ENCODE measurements at regions not wholly inside any gene's neighbourhood (a gene's known extent, or its start where the extent isn't known, plus 50 kb on each side); places are given as distances from the start of the nearest gene placed in this dataset.

- TF ChIP-seq RXRA (IDR thresholded peaks at IDR 0.05; ENCODE audit: borderline replicate concordance, low read depth) = no peak
- TF ChIP-seq FOSL2 (IDR thresholded peaks at IDR 0.05; ENCODE audit: borderline replicate concordance, low read depth) = no peak
- no peak for TF ChIP-seq RAD21 (IDR thresholded peaks at IDR 0.05; ENCODE audit: low read length)
Measured at GRCh38 chr12:54700849-54701248, 52.7 kb upstream of the DCD start (continued).

GRCh38 chr12:54700301-54700700 is 52.1 kb upstream of the DCD start:
- DNase-seq = no peak
- no peak overlapping the region for H2AFZ ChIP-seq (ENCODE audit: low read depth)
- CTCF ChIA-PET = interaction anchor here (0.8 kb wide), 1 partner anchor 11 kb away, joined by 3 read pairs; no protein-coding TSS in a partner anchor
- no peaks in the 10 kb centered on the region for H3K79me2 ChIP-seq (ENCODE audit: insufficient read depth)
- H3K9me3 ChIP-seq = no peaks in the 10 kb centered on the region
- no peaks in the 10 kb centered on the region for H3K36me3 ChIP-seq (replicated peaks in 1 of 2; ENCODE audit: control insufficient read depth in 1 of 2, insufficient read depth in 2 of 2, low read length in 1 of 2)
- H3K4me2 ChIP-seq = no peak overlapping the region
- H4K20me1 ChIP-seq (ENCODE audit: insufficient read depth) = no peaks in the 10 kb centered on the region
- no peak overlapping the region for H3K4me3 ChIP-seq (ENCODE audit: low read depth in 2 of 2, low read length in 1 of 2)
- no peaks in the 10 kb centered on the region for H3F3A ChIP-seq (replicated peaks; ENCODE audit: insufficient read depth)
- no peak overlapping the region for H3K9ac ChIP-seq
- no peaks in the 10 kb centered on the region for H3K9me2 ChIP-seq
- WGBS (ENCODE audit: low lambda C conversion rate) = 2% methylated on average over 2 of the region's 2 CpGs
- H3K27ac ChIP-seq (ENCODE audit: low read depth in 2 of 2, low read length in 1 of 2) = no peak overlapping the region
- TF ChIP-seq EP300 (IDR thresholded peaks at IDR 0.05; ENCODE audit: borderline replicate concordance in 1 of 2, low read depth in 1 of 2, low read length in 1 of 2) (no peak), NRF1 (IDR thresholded peaks at IDR 0.05; ENCODE audit: low read depth, low read length) (no peak), SMC3 (IDR thresholded peaks at IDR 0.05; ENCODE audit: low read depth, low read length) (no peak), REST (IDR thresholded peaks at IDR 0.05; ENCODE audit: low read depth, low read length) (no peak), RCOR1 (IDR thresholded peaks at IDR 0.05; ENCODE audit: low read length) (no peak), RXRA (IDR thresholded peaks at IDR 0.05; ENCODE audit: borderline replicate concordance, low read depth) (no peak), TAF1 (IDR thresholded peaks at IDR 0.05; ENCODE audit: borderline replicate concordance, low read depth, low read length) (no peak)
- H3K27me3 ChIP-seq (ENCODE audit: insufficient read depth) = no peaks in the 10 kb centered on the region; the same call in 1 of the 2 replicates
- H3K4me1 ChIP-seq (ENCODE audit: control insufficient read depth in 1 of 2, insufficient read depth in 2 of 2, low read depth in 1 of 2, low read length in 1 of 2) = no peaks in the 10 kb centered on the region
- POLR2A ChIA-PET = no interaction called here

Data from SK-N-SH (cell line).